ENCODE measurements at regions not wholly inside any gene's neighbourhood (a gene's known extent, or its start where the extent isn't known, plus 50 kb on each side); places are given as distances from the start of the nearest gene placed in this dataset.

- no peak for DNase-seq
Measured at GRCh38 chr12:124503305-124503704, 64.1 kb downstream of the NCOR2 start.

GRCh38 chr12:124502379-124502778, 65.0 kb downstream of the NCOR2 start:
- DNase-seq = no peak

- DNase-seq = no peak
Measured at GRCh38 chr12:124501827-124502226, 65.6 kb downstream of the NCOR2 start.

GRCh38 chr12:124501112-124501561, 66.3 kb downstream of the NCOR2 start:
- no peak for DNase-seq

GRCh38 chr12:124499898-124500244, 67.5 kb downstream of the NCOR2 start:
- DNase-seq = no peak

DNA sequence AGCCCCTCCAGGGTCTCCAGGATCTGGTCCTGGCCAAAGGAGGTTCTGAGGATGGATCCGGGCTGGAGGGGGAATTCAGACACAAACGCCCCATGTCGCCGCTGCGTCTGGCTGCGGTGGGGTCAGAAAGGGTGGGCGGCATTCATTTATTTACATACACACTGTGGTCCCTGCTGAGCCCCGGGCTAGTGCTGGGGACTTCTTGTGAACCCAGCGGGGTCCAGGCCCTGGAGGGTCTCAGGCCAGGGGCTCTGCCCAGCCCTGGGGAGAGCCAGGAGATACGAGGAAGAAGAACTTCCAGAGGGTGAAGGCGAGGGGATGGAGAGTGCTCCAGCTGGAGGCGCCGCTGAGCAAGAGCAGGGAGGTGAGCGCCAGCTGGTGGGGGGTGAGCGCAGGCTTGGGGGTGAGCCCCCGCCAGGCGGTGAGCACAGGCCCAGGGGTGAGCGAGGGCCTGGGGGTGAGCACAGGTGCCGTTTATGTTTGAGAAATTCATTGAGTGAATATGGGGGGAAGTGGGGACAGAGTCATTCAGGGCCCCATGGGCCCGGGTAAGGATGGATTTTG, 68.1 kb downstream of the NCOR2 start:
- DNase-seq = no peak

GRCh38 chr12:124498275-124499189, 68.9 kb downstream of the NCOR2 start:
- DNase-seq = peak; percentile 83

DNA sequence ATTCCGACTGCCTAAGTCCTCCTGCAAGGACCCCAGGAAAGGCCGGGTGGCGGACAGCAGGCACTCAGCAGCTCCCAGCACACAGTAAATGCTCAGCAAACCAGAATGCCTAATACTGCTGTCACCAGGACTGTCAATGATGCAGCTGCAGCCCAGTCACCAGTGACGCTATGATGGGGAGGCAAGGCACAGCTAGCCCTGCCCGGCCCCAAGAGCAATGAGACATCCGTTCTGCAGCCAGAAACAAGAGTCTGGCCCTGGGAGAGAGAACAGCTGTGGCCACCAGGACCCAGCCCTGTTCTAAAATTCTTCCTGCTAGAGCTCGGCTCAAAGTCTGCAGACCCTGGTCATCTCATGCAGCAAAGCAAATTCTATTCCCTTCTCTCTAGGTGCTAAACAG, 69.8 kb downstream of the NCOR2 start:
- peak; percentile 82 for DNase-seq

- DNase-seq = no peak
Measured at GRCh38 chr12:124497039-124497438, 70.4 kb downstream of the NCOR2 start.

DNA sequence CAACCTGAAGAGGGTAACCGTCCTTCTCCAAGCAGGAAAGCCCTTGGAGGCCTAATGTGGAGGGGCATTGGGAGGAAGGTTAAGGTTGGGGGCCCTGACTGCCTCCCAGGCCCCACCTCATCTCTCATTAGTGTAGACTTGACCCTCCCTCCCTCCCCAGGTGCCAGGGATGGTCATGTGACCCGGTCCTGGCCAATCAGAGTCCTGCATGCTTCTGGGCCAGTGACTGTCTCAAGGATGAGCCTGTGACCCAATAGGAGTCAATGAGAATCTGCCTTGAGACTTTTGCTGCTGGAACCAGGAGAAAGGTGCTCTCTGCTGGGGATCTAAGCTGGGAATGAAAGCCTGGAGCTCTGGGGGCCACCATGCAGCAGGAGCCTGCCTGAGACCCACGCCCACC, 70.8 kb downstream of the NCOR2 start:
- DNase-seq = no peak

DNA sequence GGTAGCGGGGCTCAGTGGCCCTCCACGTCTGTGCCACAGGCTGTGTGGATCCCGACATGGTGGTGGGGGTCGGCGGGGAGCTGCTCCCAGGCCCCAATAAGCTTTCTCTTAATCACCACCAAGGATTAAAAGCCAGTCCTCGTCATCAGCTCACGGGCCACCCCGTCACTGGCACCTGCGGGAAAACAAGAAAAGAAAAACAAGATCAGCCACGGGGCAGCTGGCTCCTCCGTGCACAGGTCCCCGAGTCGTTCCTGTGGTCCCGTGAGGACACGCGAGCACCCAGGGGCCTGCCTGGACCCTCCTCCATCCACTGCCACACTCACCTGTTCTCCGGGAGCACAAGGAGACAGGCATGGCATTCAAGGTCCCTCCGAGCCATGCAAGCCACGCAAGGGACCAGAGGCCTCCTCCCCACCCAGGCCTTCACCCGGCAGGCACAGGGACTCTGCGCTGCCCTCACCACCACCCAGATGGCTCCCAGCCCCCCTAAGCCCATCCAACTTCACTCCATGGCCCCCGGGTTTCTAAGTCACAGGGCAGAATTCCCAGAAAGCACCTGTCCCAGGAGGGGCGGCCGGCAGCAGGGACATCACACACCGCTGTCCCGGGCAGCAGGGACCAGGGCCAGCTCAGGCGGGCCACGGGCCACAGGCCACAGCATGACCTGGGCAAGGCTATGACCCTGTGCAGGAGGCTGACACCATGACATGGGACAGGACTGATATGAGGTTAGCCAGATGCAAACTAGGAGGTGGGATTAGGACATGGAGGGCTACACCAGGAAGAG, 72.0 kb downstream of the NCOR2 start:
- DNase-seq = no peak

GRCh38 chr12:124494751-124495129, 72.7 kb downstream of the NCOR2 start:
- DNase-seq = no peak

DNA sequence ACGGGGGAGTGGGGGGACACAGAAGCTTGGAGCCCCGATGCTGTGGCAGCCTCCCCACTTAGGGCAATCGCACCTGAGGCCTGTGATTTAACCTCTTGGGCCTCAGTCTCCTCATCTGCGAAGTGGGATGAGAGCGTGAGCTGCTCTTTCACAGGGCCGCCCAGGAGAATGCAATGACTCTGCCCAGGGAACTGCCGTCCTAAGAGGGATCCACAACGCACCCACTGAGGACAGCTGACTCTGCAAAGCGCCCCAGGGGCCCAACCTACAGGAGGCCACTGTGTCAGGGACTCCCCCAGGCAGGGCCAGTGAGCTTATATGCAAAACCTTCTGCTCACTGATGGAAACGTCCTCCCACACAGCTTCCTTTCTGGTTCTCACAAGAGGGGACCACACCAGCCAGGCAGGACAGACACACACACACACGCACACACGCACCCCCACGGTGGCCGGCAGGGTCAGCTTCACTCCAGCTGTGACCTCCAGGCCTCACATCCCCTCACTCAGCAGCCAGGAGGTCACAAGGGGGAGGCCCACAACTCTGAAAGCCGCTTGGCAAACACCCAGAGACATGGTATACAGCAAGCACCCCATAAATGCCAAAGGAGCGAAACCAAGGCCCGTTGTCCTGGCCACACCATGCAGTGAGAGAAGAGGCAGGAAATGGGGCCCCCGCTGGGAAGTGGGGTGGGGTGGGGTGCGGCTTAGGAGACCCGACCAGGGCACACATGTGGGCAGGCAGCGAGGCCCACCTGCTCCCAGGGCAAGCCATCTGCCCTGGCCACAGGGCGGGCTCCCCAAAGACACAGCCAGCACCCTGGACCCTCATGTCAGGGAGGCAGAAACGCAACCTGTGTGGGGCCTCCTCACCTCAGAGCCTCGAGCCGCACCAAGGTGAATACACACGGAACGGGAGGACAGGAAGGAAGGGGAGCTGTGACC, 73.3 kb downstream of the NCOR2 start:
- no peak for DNase-seq

GRCh38 chr12:124492879-124493808, 74.3 kb downstream of the NCOR2 start:
- no peak for DNase-seq

DNA sequence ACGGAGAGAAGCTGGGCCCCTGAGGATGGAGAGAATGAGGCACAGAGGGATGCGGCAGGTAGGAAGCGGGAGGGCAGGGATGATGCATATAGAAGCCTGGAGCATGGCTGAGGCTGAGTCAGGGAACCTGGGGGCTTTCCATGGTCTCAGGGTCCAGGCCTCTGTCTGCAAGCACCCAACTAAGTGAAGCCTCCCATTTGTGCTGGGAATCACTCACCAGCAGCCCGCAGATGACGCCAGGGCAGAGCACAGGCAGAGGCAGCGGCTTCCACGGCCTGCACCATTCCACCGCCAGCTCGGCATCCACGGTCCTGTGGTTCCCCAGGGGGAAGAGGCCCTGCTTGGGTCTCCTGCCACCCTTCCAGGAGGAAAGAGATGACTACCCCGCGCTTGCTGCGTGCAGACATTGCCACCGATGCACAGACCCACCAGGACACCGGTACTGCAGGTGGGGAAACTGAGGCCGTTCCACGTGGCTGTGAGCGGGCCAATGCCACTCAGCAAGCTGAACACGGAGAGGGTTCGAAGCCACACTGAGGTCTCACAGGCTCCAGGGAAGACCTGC, 75.5 kb downstream of the NCOR2 start:
- no peak for DNase-seq

DNA sequence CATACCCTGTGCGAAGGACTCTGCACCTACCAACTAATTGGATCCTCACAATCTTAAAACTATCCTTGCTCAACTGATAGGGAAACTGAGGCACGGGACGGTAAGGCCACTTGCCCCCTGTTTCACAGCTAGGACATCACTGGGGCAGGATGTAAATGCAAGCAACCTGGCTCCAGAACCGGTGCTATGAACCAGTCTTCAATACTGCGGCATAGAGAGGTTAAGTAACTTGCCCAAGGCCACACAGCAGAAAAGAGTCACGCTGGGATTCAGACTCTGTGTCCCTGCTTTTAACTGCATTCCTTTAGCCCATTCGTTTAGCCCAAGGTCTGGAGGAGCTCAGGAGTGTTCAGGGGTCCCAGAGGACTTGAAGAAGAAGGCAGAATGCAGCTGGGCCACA, 76.1 kb downstream of the NCOR2 start:
- no peak for DNase-seq

GRCh38 chr12:124490584-124491305, 76.7 kb downstream of the NCOR2 start:
- no peak for DNase-seq

DNA sequence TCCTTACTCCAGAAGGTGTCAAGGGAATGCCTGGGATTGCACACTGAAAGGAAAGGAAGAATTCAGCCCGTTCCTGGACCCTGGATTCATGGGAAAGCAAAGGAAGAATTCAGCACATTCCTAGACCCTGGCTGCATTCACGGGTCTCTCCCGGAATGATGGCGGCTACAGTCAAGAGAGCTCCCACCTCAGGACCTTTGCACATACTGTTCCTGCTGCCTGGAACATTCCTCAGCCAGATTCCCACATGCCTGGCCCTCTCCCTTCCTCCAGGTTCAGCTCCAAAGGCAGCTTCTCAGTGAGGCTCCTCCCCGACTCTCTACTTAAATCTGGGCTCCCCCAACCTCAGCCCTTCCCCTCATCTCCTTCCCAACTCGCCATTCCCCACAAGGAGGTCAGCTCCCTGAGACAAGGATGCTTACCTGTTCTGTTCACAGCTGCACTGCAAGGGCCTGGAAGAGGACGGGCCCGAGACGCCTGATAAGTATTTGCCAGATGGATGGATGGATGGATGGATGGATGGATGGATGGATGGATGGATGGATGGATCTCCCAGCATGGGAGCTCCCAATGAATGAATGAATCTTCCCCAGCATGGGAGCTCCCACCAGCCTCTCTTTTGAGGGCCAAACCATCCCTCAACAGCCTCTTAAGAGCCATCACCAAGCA, 77.4 kb downstream of the NCOR2 start:
- DNase-seq = no peak

DNA sequence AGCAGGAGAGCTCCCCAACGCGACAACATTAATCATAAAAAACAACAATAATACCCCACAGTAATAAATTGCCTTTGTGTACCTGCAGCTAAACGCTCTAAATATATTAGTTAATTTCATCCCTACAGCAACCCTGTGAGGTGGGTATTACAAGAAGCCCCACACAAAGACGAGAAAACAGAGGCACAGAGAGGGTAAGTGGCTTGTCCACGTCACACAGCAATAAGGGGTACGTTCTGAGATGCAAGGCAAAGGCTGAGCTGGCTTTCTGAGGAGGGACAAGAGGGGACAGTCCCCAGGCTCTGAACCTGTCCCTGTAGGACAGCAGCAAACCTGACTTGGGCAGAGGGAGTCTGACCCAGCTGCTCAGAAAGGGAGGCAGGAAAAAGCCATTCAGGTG, 78.2 kb downstream of the NCOR2 start:
- DNase-seq = no peak

- peak; percentile 22 for DNase-seq
Measured at GRCh38 chr12:124488520-124488919, 78.9 kb downstream of the NCOR2 start.

Measured in left hindlimb (tissue), 1 donor.